ENCODE measurements at regions not wholly inside any gene's neighbourhood (a gene's known extent, or its start where the extent isn't known, plus 50 kb on each side); places are given as distances from the start of the nearest gene placed in this dataset.
A peak's percentile ranks its signal among the peaks of the same experiment; 100 is the strongest.

DNA sequence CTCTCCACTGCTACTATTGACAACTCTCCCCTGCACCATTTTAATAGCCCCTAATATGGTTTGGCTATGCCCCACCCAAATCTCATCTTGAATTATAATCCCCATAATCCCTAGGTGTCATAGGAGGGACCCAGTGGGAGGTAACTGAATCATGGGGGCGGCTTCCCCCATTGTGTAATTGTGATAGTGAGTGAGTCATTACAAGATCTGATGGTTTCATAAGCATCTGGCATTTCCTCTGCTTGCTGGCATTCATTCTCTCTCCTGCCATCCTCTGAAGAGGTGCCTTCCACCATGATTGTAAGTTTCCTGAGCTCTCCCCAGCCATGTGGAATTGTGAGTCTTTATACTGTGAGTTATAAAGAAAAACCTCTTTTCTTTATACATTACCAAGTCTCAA lies 74.1 kb upstream of the TCF21 start:
- no peaks in the 10 kb centered on the region for H3K4me1 Mint-ChIP-seq (ENCODE audit: low read depth)
- peaks cover 14% of the 10 kb centered on the region for H3K27me3 Mint-ChIP-seq (ENCODE audit: low read depth)
- H3K9me3 Mint-ChIP-seq, result peaks cover 3% of the 10 kb centered on the region
- no peaks in the 10 kb centered on the region for H3K36me3 Mint-ChIP-seq (ENCODE audit: insufficient read depth)
- ATAC-seq, result peak; percentile 32 to 48
- H3K4me3 Mint-ChIP-seq, result no peak overlapping the region
- DNase-seq, result no peak

DNA sequence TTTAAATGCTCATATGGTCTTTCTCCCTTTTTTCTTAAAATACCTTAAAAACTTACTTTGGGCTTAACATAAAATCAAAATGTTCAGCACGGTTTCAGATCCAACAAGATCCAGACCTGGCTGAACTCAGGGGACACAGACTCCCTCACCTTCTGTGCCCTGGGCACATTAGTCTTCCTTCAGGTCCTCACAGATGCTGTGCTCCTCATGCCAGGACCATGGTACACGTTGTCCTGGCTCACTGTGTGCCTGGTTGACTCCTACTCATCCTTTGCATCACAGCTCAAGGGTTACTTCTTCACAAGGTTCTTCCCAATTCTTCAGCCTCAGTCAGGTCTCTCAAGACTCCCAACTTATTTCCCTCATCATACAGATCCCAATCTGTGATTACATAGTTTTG lies 73.6 kb upstream of the TCF21 start:
- Mint-ChIP-seq H3K9me3 (peaks cover 3% of the 10 kb centered on the region), H3K27me3 (ENCODE audit: low read depth) (peaks cover 11% of the 10 kb centered on the region)
- ATAC-seq, result no peak

DNA sequence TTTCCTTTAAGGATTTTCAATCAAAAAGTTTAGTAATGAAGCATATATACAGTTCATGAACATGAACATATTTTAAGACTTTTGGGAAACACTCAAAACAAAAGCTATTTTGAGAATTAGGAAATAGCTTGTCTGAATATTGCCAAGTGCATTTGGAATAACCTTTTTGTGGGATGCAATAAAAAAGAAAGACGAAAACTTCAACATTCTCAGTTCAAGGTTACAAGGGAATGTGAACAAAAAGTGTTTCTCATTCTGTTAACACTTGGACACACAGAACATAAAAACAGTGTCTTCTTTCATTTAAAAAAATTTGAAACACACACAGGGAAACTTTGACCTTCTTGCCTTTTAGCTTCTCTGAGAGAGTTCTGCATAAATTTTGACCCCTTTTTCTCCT lies 72.7 kb upstream of the TCF21 start:
- Mint-ChIP-seq H3K36me3 (ENCODE audit: insufficient read depth) (no peaks in the 10 kb centered on the region), H3K9me3 (no peaks in the 10 kb centered on the region), H3K4me3 (no peak overlapping the region), H3K27me3 (ENCODE audit: low read depth) (peaks cover 9% of the 10 kb centered on the region), H3K4me1 (ENCODE audit: low read depth) (no peaks in the 10 kb centered on the region)
- ATAC-seq, result no peak
- no peak for DNase-seq

More for the DNA sequence above, 73.6 kb upstream of the TCF21 start:
- DNase-seq, result no peak
- no peak overlapping the region for H3K4me3 Mint-ChIP-seq
- H3K4me1 Mint-ChIP-seq (ENCODE audit: low read depth), result no peaks in the 10 kb centered on the region
- no peaks in the 10 kb centered on the region for H3K36me3 Mint-ChIP-seq (ENCODE audit: insufficient read depth)

DNA sequence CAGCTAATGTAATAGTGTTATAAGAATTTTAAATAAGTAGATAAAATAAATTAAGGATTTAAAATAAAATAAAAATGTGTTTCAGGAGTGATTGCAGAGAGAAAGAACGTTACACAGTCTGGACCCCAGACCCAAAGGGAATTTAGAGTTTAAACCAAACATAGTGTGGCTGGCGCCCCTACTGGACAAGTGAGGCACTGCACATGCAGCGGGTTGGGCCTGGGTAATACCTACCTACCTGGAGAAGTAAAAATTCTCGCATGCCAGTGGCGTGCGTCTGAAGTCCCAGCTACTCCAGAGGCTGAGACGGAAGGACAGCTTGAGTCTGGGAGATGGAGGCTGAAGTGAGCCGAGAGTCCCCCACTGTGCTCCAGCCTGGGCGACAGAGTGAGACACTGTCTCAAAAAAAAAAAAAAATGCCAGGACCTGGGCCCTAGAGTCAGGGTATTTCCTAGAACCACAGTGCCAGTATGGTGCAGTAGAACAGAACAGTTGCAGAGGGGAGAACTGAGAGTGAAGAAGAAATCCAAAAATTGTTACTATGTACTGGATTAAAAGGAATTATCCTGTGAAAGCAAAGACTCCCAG lies 71.4 kb upstream of the TCF21 start:
- H3K27me3 Mint-ChIP-seq (ENCODE audit: low read depth), result peaks cover 7% of the 10 kb centered on the region
- no peaks in the 10 kb centered on the region for H3K36me3 Mint-ChIP-seq (ENCODE audit: insufficient read depth)
- ATAC-seq (peak in 1 of 2 donors; percentile 27), DNase-seq (peak; percentile 17)
- no peak overlapping the region for H3K4me3 Mint-ChIP-seq
- no peaks in the 10 kb centered on the region for H3K9me3 Mint-ChIP-seq
- no peaks in the 10 kb centered on the region for H3K4me1 Mint-ChIP-seq (ENCODE audit: low read depth)

DNA sequence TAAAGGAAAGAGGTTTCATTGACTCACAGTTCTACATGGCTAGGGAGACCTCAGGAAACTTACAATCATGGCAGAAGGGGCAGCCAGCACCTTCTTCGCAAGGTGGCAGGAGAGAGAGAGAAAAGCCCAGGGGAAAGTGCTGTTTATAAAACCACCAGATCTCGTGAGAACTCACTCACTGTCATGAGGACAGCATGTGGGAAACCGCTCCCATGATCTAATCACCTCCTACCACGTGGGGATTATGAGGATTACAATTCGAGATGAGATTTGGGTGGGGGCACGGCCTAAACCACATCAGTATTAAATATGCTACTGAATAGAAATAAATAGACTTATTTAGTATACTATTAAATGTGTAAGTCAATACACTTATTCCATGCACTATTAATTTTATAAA lies 70.6 kb upstream of the TCF21 start:
- H3K9me3 Mint-ChIP-seq, result no peaks in the 10 kb centered on the region
- H3K4me3 Mint-ChIP-seq, result no peak overlapping the region

DNA sequence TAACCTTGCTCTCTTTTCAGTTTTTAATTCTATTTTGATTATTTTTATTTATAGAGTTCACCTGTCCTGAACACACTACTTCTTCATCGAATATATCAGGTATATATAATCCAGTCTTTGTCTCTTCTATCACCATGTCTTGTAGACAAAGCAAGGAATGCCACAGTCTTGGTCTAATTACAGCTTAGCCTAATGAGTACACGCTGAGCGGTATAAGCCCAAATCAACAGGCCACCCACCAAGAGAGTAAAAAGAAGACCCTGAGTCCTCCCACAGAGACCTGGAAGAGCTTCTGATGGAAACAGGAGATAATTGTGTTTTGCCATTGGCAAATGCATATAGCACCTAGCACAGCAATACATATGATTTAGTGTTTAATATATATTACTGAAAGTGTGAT lies 68.7 kb upstream of the TCF21 start:
- DNase-seq (no peak), ATAC-seq (no peak)
- Mint-ChIP-seq H3K9me3 (no peaks in the 10 kb centered on the region), H3K36me3 (ENCODE audit: insufficient read depth) (no peaks in the 10 kb centered on the region), H3K4me3 (no peak overlapping the region), H3K27me3 (ENCODE audit: low read depth) (peaks cover 9% of the 10 kb centered on the region), H3K4me1 (ENCODE audit: low read depth) (no peaks in the 10 kb centered on the region)

More for the DNA sequence above, 70.6 kb upstream of the TCF21 start:
- DNase-seq, result no peak
- Mint-ChIP-seq H3K27me3 (ENCODE audit: low read depth) (peaks cover 7% of the 10 kb centered on the region), H3K4me1 (ENCODE audit: low read depth) (no peaks in the 10 kb centered on the region), H3K36me3 (ENCODE audit: insufficient read depth) (no peaks in the 10 kb centered on the region)
- ATAC-seq, result no peak

DNA sequence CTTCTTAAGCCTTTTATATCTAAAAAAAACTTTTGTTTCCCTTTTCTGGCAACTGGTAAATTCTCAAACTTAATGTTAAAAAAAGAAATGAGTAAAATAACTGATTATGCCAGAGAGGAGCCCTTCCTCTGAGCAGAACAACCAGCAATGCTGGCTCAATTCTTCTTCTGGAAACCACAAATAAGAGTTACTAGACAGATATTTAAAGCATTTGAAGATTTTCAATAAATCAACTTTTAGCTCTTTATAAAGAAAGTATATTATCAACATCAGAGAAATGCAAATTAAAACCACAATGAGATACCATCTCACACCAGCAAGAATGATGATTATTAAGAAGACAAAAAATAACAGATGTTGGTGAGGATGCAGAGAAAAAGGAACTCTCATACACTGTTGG lies 61.1 kb upstream of the TCF21 start:
- H3K9me3 Mint-ChIP-seq, result no peaks in the 10 kb centered on the region
- no peak for DNase-seq
- no peaks in the 10 kb centered on the region for H3K4me1 Mint-ChIP-seq (ENCODE audit: low read depth)
- no peaks in the 10 kb centered on the region for H3K36me3 Mint-ChIP-seq (ENCODE audit: insufficient read depth)
- peaks cover 22% of the 10 kb centered on the region for H3K27me3 Mint-ChIP-seq (ENCODE audit: low read depth)
- no peak for ATAC-seq
- no peak overlapping the region for H3K4me3 Mint-ChIP-seq

DNA sequence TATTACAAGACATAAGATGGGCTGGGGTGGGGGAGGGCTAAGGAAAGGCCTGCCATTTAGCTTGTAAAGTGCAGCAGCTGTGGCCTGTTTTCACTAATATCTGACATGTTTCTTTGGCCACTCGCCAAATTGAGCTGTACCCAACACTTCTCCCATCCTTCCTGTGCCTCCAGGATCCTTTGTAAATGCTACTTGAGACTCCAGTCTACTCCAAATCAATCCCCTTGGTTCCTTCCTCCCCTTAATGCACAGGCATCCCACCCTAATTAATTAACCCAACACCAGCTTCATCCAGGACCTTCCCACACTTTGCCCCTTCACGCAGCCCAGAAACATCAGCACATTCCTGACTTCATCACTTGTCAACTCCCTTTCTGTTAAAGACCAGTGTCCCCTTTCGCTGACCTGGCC lies 55.0 kb upstream of the TCF21 start:
- H3K4me3 Mint-ChIP-seq, result no peak overlapping the region
- DNase-seq, result no peak

GRCh38 chr6:133834472-133835170 lies 54.3 kb upstream of the TCF21 start:
- DNase-seq (no peak), ATAC-seq (no peak)
- no peaks in the 10 kb centered on the region for H3K36me3 Mint-ChIP-seq (ENCODE audit: insufficient read depth)
- H3K27me3 Mint-ChIP-seq (ENCODE audit: low read depth), result peaks cover 40% of the 10 kb centered on the region
- H3K4me1 Mint-ChIP-seq (ENCODE audit: low read depth), result peaks cover 3% of the 10 kb centered on the region
- H3K9me3 Mint-ChIP-seq, result no peaks in the 10 kb centered on the region
- no peak overlapping the region for H3K4me3 Mint-ChIP-seq

More for the DNA sequence above, 55.0 kb upstream of the TCF21 start:
- no peak for ATAC-seq
- Mint-ChIP-seq H3K9me3 (no peaks in the 10 kb centered on the region), H3K4me1 (ENCODE audit: low read depth) (peaks cover 3% of the 10 kb centered on the region), H3K27me3 (ENCODE audit: low read depth) (peaks cover 35% of the 10 kb centered on the region), H3K36me3 (ENCODE audit: insufficient read depth) (no peaks in the 10 kb centered on the region)

DNA sequence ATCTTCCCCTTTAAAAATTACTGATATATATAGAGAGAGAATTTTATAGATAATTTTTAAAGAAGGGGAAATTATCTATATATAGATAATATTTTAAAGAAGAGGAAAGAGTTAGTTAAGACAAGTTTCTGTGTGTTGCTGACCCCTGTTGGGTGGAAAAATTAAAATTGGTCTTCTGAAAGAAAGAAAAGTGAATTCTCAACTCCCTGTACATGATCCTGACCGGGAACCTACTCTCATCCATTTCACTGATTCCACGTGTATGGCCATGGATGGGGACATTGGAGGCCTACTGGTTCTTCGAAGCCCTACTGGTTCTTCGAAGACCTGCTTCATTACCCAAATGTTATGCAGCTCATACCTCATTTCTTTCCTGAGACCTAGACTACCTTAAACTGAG lies 53.0 kb upstream of the TCF21 start:
- Mint-ChIP-seq H3K9me3 (no peaks in the 10 kb centered on the region), H3K36me3 (ENCODE audit: insufficient read depth) (no peaks in the 10 kb centered on the region), H3K4me1 (ENCODE audit: low read depth) (peaks cover 3% of the 10 kb centered on the region), H3K27me3 (ENCODE audit: low read depth) (peaks cover 43% of the 10 kb centered on the region), H3K4me3 (no peak overlapping the region)
- DNase-seq, result no peak
- no peak for ATAC-seq

DNA sequence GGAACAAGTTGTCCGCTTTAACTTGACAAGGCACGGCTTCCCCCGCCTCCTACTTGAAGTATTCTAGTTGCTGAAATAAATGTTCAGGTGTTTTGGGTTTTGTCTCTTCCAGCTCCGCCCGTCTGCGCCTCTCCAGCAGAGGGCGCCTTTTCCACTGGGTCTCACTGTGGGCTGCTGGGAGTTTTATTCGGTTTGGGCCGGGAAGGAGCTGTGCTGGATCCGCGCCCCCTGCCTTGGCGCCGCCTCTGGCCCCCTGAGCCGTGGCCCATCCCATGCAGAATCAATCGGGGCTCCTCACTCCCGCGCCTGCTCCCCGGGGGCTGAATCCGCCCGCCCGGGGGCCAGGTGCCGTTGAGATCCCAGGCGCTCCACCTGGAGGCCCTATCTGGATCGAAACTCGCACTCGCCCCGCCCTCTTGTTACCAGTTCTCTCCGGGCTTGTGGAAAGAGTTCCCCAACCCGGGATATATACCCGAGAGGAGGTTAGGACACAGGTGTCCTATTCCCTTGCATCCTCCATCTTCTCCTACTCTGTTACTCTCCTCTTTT lies 51.0 kb upstream of the TCF21 start:
- Mint-ChIP-seq H3K9me3 (no peaks in the 10 kb centered on the region), H3K4me3 (peak overlapping the region; percentile 65), H3K36me3 (ENCODE audit: insufficient read depth) (no peaks in the 10 kb centered on the region), H3K4me1 (ENCODE audit: low read depth) (peaks cover 3% of the 10 kb centered on the region), H3K27me3 (ENCODE audit: low read depth) (peaks cover 36% of the 10 kb centered on the region)
- ATAC-seq, result peak; percentile 63 to 67
- DNase-seq, result peak; percentile 40

Measured in activated T-cell treated with anti-CD3 and anti-CD28 coated beads, Interleukin-2, amount 50 U/mL, for 4 hours (primary cell).